IMR-90 (cell line): ENCODE measurements at regions not wholly inside any gene's neighbourhood (a gene's known extent, or its start where the extent isn't known, plus 50 kb on each side); places are given as distances from the start of the nearest gene placed in this dataset.

Experiments
- ATAC-seq: fragments of 200-7000 bp; cut with Tn5 transposase; 2 replicates; pipeline ENCODE4 v1.9.1; 2020; ENCODE audit warnings: low read depth, mild to moderate bottlenecking, moderate library complexity
- BruUV-seq: library from RNA; stranded (reverse); fragments of 400-500 nt; replicated peaks from 2 replicates; lab custom pipeline; 2021; lab: Mats Ljungman, UMichigan
- CTCF ChIA-PET: fragments of 300-600 bp; formaldehyde crosslinking; extraction: SDS; loops from one replicate; lab custom pipeline; 2021; ENCODE audit warnings: antibody characterized with exemption; lab: Yijun Ruan, JAX
- POLR2A ChIA-PET: fragments of 300-600 bp; sonication (Branson Sonifier 250); formaldehyde crosslinking; loops from one replicate; lab custom pipeline; 2022; ENCODE audit warnings: antibody characterized with exemption; ENCODE audit not compliant: unreplicated experiment; lab: Charles Lee
- DNase-seq: peaks from one replicate; pipeline ENCODE4 v3.0.0; 2013
- H2AFZ ChIP-seq: replicated peaks from 2 replicates; pipeline ENCODE3; 2013; ENCODE audit warnings: low read length, mild to moderate bottlenecking; ENCODE audit not compliant: poor library complexity
- H2AK5ac ChIP-seq: 2 replicates; pipeline ENCODE4 v1.6.1; 2013; ENCODE audit warnings: low read depth, low read length, inconsistent platforms
- H2AK9ac ChIP-seq: replicated peaks from 2 replicates; pipeline ENCODE3; 2013; ENCODE audit warnings: mild to moderate bottlenecking, low read depth, low read length, moderate library complexity; ENCODE audit not compliant: poor library complexity
- H2BK120ac ChIP-seq: 2 replicates; pipeline ENCODE4 v1.6.1; 2013; ENCODE audit warnings: low read depth, low read length, inconsistent platforms
- H2BK15ac ChIP-seq: 3 replicates; pipeline ENCODE4 v1.6.1; 2013; ENCODE audit warnings: low read depth, low read length, inconsistent platforms
- H2BK20ac ChIP-seq: 2 replicates; pipeline ENCODE4 v1.6.1; 2013; ENCODE audit warnings: low read depth, mild to moderate bottlenecking, inconsistent platforms, low read length, moderate library complexity
- H2BK5ac ChIP-seq: 2 replicates; pipeline ENCODE4 v1.6.1; 2013; ENCODE audit warnings: mild to moderate bottlenecking, low read depth, low read length, inconsistent platforms; ENCODE audit not compliant: poor library complexity, severe bottlenecking
- H3K14ac ChIP-seq: replicated peaks from 2 replicates; pipeline ENCODE4 v1.6.1; 2013; ENCODE audit warnings: low read depth, low read length, inconsistent platforms
- H3K18ac ChIP-seq: 2 replicates; pipeline ENCODE4 v1.6.1; 2013; ENCODE audit warnings: low read depth, low read length, control low read depth
- H3K23ac ChIP-seq: 2 replicates; pipeline ENCODE4 v1.6.1; 2013; ENCODE audit warnings: low read depth, low read length, inconsistent platforms
- H3K27ac ChIP-seq: 2 replicates; pipeline ENCODE4 v1.5.1; 2013; ENCODE audit warnings: mild to moderate bottlenecking, control low read depth, low read length; ENCODE audit not compliant: insufficient read depth
- H3K27me3 ChIP-seq: 2 replicates; pipeline ENCODE4 v1.6.1; 2013; ENCODE audit warnings: low read length; ENCODE audit not compliant: control insufficient read depth, insufficient read depth
- H3K36me3 ChIP-seq: 2 replicates; pipeline ENCODE4 v1.6.1; 2013; ENCODE audit warnings: low read length, mixed read lengths; ENCODE audit not compliant: control insufficient read depth, insufficient read depth
- H3K4ac ChIP-seq: 2 replicates; pipeline ENCODE4 v1.6.1; 2013; ENCODE audit warnings: low read depth, low read length, inconsistent platforms
- H3K4me1 ChIP-seq: 2 replicates; pipeline ENCODE4 v1.6.1; 2013; ENCODE audit warnings: low read length, mixed read lengths; ENCODE audit not compliant: control insufficient read depth, insufficient read depth
- H3K4me2 ChIP-seq: 2 replicates; pipeline ENCODE4 v1.6.1; 2013; ENCODE audit warnings: low read depth, mild to moderate bottlenecking, control low read depth, low read length, moderate library complexity
- H3K4me3 ChIP-seq: 2 replicates; pipeline ENCODE4 v1.5.1; 2013; ENCODE audit warnings: low read depth, mild to moderate bottlenecking, control low read depth, low read length, moderate library complexity; ENCODE audit not compliant: insufficient read depth
- H3K56ac ChIP-seq: 2 replicates; pipeline ENCODE4 v1.6.1; 2013; ENCODE audit warnings: low read length, inconsistent platforms; ENCODE audit not compliant: insufficient read depth; ENCODE audit errors: extremely low read depth
- H3K79me1 ChIP-seq, 2 experiments: 2 replicates each; pipeline ENCODE4 v1.6.1; 2013; ENCODE audit warnings: low read length in 2 of 2, inconsistent platforms in 1 of 2, low read depth in 1 of 2
- H3K9ac ChIP-seq: 2 replicates; pipeline ENCODE4 v1.6.1; 2013; ENCODE audit warnings: low read depth, low read length, control low read depth
- H3K9me1 ChIP-seq: 2 replicates; pipeline ENCODE4 v1.6.1; 2013; ENCODE audit warnings: low read length, inconsistent platforms; ENCODE audit not compliant: insufficient read depth
- H3K9me3 ChIP-seq: 2 replicates; pipeline ENCODE4 v1.6.1; 2013; ENCODE audit warnings: low read length; ENCODE audit not compliant: control insufficient read depth, insufficient read depth
- H4K20me1 ChIP-seq: 2 replicates; pipeline ENCODE4 v1.6.1; 2013; ENCODE audit warnings: low read length, inconsistent platforms; ENCODE audit not compliant: insufficient read depth
- H4K5ac ChIP-seq: 2 replicates; pipeline ENCODE4 v1.6.1; 2013; ENCODE audit warnings: mild to moderate bottlenecking, low read depth, low read length, control low read depth
- H4K8ac ChIP-seq, 2 experiments: 2 replicates each; pipeline ENCODE4 v1.6.1; 2013; ENCODE audit warnings: low read depth in 2 of 2, low read length in 2 of 2, control low read depth in 1 of 2, inconsistent platforms in 1 of 2
- H4K91ac ChIP-seq: 2 replicates; pipeline ENCODE4 v1.6.1; 2013; ENCODE audit warnings: low read depth, low read length, inconsistent platforms; ENCODE audit not compliant: insufficient read depth
- BHLHE40 ChIP-seq: fragments of 150-350 bp; IDR thresholded peaks from 2 replicates; pipeline ENCODE4 v1.6.1; 2016; ENCODE audit warnings: mild to moderate bottlenecking, low read depth, low read length
- CHD1 ChIP-seq: IDR thresholded peaks from 2 replicates; pipeline ENCODE4 v1.6.1; 2012; ENCODE audit warnings: low read depth, low read length, improper control_type of control experiment
- FOS ChIP-seq: fragments of 150-350 bp; IDR thresholded peaks from 2 replicates; pipeline ENCODE4 v1.6.1; 2016; ENCODE audit warnings: low read depth, low read length
- MAFK ChIP-seq: IDR thresholded peaks from 2 replicates; pipeline ENCODE4 v1.6.1; 2012; ENCODE audit warnings: low read depth, low read length, improper control_type of control experiment
- MXI1 ChIP-seq: IDR thresholded peaks from 2 replicates; pipeline ENCODE4 v1.6.1; 2012; ENCODE audit warnings: low read depth, mild to moderate bottlenecking, low read length, moderate library complexity, borderline replicate concordance
- NFE2L2 ChIP-seq: fragments of 150-350 bp; IDR thresholded peaks from 2 replicates; pipeline ENCODE4 v1.6.1; 2016; ENCODE audit warnings: low read depth, mild to moderate bottlenecking, low read length
- POLR2A ChIP-seq: IDR thresholded peaks from 2 replicates; pipeline ENCODE4 v1.6.1; 2012; ENCODE audit warnings: mild to moderate bottlenecking, low read depth, low read length
- RAD21 ChIP-seq: IDR thresholded peaks from 2 replicates; pipeline ENCODE4 v1.6.1; 2012; ENCODE audit warnings: low read length, improper control_type of control experiment
- SMC3 ChIP-seq: fragments of 150-350 bp; IDR thresholded peaks from 2 replicates; pipeline ENCODE4 v1.6.1; 2016; ENCODE audit warnings: low read depth, mild to moderate bottlenecking, antibody characterized with exemption, low read length, moderate library complexity
- USF2 ChIP-seq: fragments of 150-350 bp; IDR thresholded peaks from 2 replicates; pipeline ENCODE4 v1.6.1; 2017; ENCODE audit warnings: mild to moderate bottlenecking, antibody characterized with exemption, low read length, low read depth
- WGBS, 2 experiments: methylation state at CpG; one replicate each; pipeline versions ENCODE4 v1.1.5 to v1.1.7; 2013; ENCODE audit warnings: missing lambda C conversion rate in 2 of 2; ENCODE audit not compliant: insufficient read length in 1 of 2; ENCODE audit errors: extremely low coverage in 2 of 2; 5-methylcytosine and 5-hydroxymethylcytosine counted together
- dilution Hi-C: fragments of 300-500 bp; cut with HindIII; formaldehyde crosslinking; loops from one replicate; pipeline ENCODE4 v1.14.3; 2018; ENCODE audit warnings: low sequenced_read_pairs; ENCODE audit not compliant: unreplicated experiment
- in situ Hi-C: fragments of 300-500 bp; cut with MboI; formaldehyde crosslinking; loops from 3 replicates; pipeline ENCODE4 v1.14.3; 2019; ENCODE audit warnings: low sequenced_read_pairs, inconsistent platforms, mixed read lengths
- intact Hi-C: fragments of 100-400 bp; cut with micrococcal nuclease; formaldehyde crosslinking; loops from 2 replicates; pipeline ENCODE4 v1.10.0; 2022

GRCh38 chr4:165744370-165744769 lies 128.7 kb upstream of the TLL1 start:
- Histone ChIP-seq H3K4me3 (no peak overlapping the region), H3K4me1 (no peaks in the 10 kb centered on the region), H3K27ac (no peak overlapping the region), H3K79me1 (no peaks in the 10 kb centered on the region), H4K91ac (no peak overlapping the region), H3K23ac (no peak overlapping the region), H4K8ac (no peak overlapping the region), H3K36me3 (no peaks in the 10 kb centered on the region), H3K56ac (no peak overlapping the region), H2AFZ (no peak overlapping the region), H3K9me3 (no peaks in the 10 kb centered on the region; the same call in 1 of the 2 replicates), H4K20me1 (no peaks in the 10 kb centered on the region), H3K27me3 (no peaks in the 10 kb centered on the region), H2BK120ac (no peak overlapping the region), H2BK20ac (no peak overlapping the region), H2AK9ac (no peak overlapping the region), H2AK5ac (no peak overlapping the region), H3K18ac (no peak overlapping the region), H2BK15ac (no peak overlapping the region), H3K14ac (no peak overlapping the region), H2BK5ac (no peak overlapping the region), H3K4ac (no peak overlapping the region), H3K4me2 (no peak overlapping the region), H4K5ac (no peak overlapping the region), H3K9me1 (no peaks in the 10 kb centered on the region), H3K9ac (no peak overlapping the region)
- TF ChIP-seq BHLHE40 (no peak), SMC3 (no peak), FOS (no peak), MXI1 (no peak), RAD21 (no peak), USF2 (no peak), MAFK (no peak), NFE2L2 (no peak), POLR2A (no peak), CHD1 (no peak)
- in situ Hi-C loops (no loop called here), intact Hi-C loops (no loop called here), dilution Hi-C loops (no loop called here)
- ATAC-seq (no peak), DNase-seq (no peak)
- CTCF ChIA-PET, result no interaction called here
- no CpG with 5 or more reads among the region's 1 CpG for WGBS, 2 experiments
- POLR2A ChIA-PET, result no interaction called here
- no TSS peak for BruUV-seq
